Left renal cortex interstitium (tissue), 4 donors: ENCODE measurements at regions not wholly inside any gene's neighbourhood (a gene's known extent, or its start where the extent isn't known, plus 50 kb on each side); places are given as distances from the start of the nearest gene placed in this dataset.
"Not testable (repeated sequence)": the region's sequence is repeated elsewhere in the genome, so short reads cannot be mapped to it uniquely, and the experiment has no call there.

ENCODE experiments used
- DNase-seq, 4 donors: peaks; one replicate each; pipeline ENCODE4 v3.0.0-alpha.2; 2013; ENCODE audit warnings: low read depth in 4 of 4, low spot score in 2 of 4, missing footprints in 1 of 4

GRCh38 chr7:131028295-131028694 is 294.3 kb upstream of the KLF14 start:
- DNase-seq = no peak

- no peak for DNase-seq
Measured at GRCh38 chr7:131029002-131029401, 295.0 kb upstream of the KLF14 start.

- DNase-seq = no peak
Measured at GRCh38 chr7:131031099-131031868, 296.4 kb upstream of the MKLN1 start.

GRCh38 chr7:131032786-131033185 is 294.9 kb upstream of the MKLN1 start:
- DNase-seq = no peak

GRCh38 chr7:131034166-131034881 is 293.4 kb upstream of the MKLN1 start:
- DNase-seq = no peak

- no peak for DNase-seq
Measured at GRCh38 chr7:131035088-131035770, 292.4 kb upstream of the MKLN1 start.

GRCh38 chr7:131038153-131038552 is 289.5 kb upstream of the MKLN1 start:
- no peak for DNase-seq

GRCh38 chr7:131039355-131039762 is 288.3 kb upstream of the MKLN1 start:
- DNase-seq = no peak

GRCh38 chr7:131039836-131040235 is 287.8 kb upstream of the MKLN1 start:
- DNase-seq = no peak

- peak in 2 of 4 donors; percentile 46 to 57 for DNase-seq
Measured at GRCh38 chr7:131040467-131040932, 287.2 kb upstream of the MKLN1 start.

GRCh38 chr7:131041012-131041695 is 286.5 kb upstream of the MKLN1 start:
- DNase-seq = not testable (repeated sequence)

- no peak for DNase-seq
Measured at GRCh38 chr7:131042269-131043160, 285.2 kb upstream of the MKLN1 start.

GRCh38 chr7:131045526-131045925 is 282.1 kb upstream of the MKLN1 start:
- no peak for DNase-seq

- no peak for DNase-seq
Measured at GRCh38 chr7:131046246-131046645, 281.4 kb upstream of the MKLN1 start.

GRCh38 chr7:131047651-131048304 is 279.9 kb upstream of the MKLN1 start:
- no peak for DNase-seq

GRCh38 chr7:131051304-131051703 is 276.4 kb upstream of the MKLN1 start:
- no peak for DNase-seq

- DNase-seq = no peak
Measured at GRCh38 chr7:131052285-131052904, 275.3 kb upstream of the MKLN1 start.

- DNase-seq = no peak
Measured at GRCh38 chr7:131056007-131056406, 271.7 kb upstream of the MKLN1 start.
